NCI-H2081 treated with DMSO at 0.1 percent for 48 hours (cell line): ENCODE measurements at regions not wholly inside any gene's neighbourhood (a gene's known extent, or its start where the extent isn't known, plus 50 kb on each side); places are given as distances from the start of the nearest gene placed in this dataset.

Experiments
- DNase-seq: peaks from one replicate; lab custom pipeline; 2025; lab: John Stamatoyannopoulos, UW

DNA sequence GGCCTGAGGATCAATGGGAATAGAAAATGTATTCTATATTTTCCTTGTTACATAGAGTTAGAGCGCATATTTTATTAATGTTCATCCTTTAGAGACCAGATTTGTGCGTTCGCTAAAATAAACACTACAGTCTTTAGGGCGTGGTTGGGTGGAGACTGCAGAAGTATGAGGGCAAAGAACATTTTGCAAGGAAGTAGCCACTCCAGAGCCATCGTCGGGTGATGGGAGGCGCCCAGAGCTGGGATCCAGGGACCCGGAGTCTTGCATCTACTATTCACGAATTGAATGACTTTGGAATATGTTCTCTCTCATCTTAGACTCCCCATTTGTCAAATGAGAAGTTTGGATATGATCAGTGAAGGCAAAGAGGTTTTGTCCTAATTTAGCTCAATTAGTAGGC lies 154.2 kb upstream of the IRX6 start:
- no peak for DNase-seq

DNA sequence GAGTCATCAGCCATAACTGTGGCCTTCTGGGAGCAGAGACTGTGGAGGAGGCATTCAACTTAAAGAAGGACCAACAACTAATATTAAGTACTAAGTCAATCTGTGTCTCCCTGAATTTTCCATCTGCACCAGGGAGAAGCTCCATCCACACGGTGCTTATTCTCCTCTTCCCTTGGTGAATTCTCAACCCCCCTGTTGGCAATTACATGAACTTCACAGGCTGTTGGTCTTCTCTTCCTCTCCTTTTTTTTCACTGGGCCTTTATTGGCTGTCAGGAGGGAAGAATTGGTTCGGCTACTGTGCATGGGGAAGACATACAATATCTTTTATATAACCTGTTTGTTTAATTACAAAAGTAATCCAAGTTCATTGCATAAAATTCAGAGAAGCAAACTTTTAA lies 152.8 kb upstream of the IRX6 start:
- DNase-seq, result no peak

DNA sequence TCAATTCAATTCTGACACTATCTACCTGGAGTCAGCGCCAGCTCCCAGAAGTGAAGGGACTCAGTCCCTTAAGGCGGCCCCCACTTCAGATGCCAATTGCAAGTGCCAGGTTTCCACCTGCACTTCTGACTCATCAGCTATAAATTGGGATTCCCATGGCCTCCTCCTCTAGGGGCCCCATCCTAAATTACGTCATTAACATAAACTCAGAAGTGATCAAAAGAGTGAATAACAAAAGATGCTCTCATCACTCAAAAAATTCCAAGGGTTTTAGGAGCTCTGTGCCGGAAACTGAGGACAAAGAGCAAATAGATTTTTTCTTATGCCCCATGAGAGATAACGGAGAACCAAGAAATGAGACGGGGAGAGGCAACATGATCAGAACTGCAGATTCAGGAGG lies 148.6 kb upstream of the IRX6 start:
- no peak for DNase-seq

DNA sequence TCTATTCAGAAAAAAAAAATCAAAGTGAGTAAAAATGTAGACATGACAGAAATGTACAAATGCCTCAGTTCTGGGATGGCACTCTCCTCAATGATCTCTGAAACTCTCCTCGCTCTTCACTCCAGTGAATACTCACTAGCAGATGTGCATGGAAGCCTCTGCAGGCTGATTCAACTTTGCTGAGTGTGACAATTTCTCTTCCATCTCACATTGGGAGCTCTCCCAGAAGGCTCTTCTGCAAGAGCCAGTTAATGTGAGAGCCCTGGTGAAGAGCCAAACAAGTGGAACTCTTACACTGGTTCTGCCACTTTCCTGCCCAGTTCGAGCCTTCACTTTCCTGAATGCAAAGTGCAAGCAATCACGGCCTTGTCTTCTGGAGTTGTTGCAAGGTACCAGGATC lies 147.1 kb upstream of the IRX6 start:
- DNase-seq, result no peak

DNA sequence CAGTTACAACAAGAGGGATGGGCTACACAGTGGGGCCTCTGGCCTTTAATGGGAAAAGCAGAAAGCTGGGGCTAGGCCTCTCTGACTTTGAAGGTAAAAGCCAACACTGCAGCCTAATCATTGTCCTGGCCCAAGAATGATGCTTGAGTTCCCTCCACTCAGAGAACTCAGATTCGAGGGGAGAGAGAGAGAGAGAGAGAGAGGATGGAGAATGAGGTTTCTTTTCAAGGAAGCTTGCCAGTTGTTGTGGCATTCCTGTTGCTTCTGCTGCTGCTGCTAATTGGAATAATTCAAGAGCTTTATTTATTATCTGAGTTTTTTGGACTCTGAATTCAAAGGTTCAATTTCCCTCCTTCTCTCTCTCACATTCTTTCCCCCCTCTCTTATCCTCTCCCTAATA lies 144.6 kb upstream of the IRX6 start:
- no peak for DNase-seq

DNA sequence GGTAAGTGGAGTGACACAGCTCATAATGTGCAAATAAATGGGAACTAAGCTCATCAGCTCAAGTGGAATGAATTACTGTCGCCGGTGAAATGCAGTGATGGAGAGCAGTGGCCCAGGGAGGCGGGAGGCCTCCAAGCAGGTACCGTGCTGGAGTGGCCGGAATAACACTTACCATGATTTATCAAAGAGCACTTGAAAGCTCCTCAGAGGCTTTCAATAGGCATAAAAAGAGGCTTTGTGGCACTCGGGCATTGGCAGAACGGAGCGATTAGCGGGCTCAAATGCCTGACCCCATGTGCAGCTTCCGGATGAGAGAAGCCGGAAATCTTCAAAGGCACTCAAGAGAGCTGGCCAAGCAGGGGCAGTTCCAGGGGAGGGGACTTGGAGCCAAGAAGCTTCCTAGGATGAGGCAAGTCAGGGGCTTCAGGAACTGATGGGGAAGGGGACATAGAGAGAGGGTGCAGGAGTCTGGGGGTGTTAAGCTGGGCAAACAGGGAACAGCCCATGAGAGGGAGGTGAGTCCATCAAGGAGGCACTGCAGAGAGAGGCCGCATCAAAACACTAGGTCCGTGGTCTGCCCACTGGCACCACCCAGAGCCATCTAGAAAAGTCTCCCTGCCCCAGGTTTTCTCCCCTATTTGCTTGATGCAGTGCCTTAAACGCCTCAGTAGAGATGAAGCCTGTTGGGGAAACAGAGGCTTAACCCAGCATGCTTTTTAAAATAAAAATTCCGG lies 144.0 kb upstream of the IRX6 start:
- no peak for DNase-seq

DNA sequence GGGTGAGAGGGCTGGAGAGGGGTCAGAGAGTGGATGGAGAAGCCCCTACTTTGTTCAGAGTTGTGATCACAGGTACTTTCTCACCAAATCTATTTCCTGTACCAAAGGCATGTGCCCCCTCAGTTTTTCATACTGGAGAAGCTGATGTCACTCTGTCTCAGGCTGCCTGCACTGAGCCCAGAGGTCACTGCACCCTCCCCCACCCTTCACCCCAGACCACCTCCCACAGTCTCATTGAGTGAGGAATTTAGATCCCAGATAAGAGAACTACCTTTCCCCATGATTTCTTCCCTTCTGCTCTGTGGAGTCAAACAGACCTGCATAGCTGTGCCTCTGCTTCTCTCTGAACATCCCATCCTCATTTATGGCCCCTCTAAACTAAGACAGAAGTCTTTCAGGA lies 140.0 kb upstream of the IRX6 start:
- no peak for DNase-seq

DNA sequence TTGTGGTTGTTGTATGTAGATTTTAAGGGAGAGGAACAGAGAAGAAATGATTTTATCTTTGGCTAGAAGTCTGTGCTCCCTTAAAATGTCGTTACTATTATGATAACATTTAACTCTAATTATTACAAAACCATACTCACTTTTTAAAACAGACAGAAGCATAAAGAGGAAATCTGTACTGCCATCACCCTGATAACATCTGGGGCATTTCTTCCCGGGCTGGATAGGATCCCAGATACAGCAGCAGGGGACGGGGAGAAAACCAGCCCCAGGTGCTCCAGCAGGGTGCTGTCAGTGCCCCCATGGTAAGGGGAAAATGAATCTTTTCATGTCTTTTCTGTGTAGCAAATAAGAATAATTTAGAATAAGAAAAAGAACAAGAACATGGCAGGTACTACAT lies 139.4 kb upstream of the IRX6 start:
- DNase-seq, result no peak

DNA sequence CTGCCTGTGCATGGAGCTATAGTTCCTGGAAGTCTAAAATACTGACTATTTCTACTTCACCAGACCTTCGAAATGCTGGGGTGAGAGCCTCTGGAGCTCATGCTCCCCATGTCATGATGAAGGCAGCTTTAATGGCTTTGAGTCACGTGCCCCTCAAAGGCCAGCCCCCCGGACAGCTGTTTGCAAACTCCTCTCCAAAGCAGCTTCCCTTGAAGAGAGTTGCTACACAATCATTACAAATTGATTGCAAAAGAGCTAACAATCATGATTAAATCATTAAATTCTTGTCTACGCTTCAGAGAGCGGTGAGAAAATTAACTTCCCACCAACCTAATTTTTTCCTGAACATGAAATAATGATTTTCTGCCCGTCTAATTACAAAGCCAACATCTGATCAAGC lies 134.8 kb upstream of the IRX6 start:
- no peak for DNase-seq

DNA sequence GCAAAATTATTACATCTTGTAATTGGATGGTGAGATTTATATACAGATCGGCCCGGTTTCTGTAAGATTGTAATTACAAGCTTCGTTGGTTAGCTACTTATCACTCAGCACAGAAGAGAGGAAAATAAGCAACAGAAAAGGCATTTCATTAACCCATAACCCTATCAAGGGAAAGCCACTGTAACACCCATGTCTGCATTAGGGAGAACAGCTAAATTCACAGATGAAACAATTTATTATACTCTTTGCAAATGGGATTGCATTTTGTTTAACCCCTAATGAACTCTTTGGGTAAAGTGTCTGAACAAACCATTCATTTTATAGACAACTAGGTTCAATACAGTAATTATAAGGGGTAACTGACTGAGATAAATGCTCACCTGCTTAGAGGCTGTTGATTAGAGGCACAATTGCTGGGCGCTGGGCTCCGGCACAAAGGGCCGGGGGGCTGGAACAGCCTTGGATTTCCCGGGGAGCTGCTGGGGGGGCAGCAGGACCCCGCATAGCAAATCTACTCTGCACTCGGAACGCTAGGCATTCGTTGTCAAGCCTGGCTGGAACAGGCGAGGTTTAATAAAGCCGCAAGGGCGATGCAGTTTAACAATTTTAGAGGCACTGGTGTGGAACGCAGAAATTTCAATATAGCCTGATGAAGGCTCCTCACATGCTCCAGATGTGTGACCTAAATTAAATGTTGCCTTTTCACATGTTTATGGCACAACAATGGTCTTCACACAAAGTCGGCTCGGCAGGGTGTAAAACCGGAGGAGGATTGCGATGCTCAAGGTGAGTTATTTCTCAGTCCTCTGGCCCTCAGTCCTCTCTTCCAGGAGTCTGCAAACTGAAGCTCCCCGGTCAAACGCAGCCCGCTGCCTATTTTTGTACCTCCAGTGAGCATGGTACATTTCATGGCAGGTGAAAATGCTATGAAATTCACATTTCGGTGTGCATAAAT lies 134.0 kb upstream of the IRX6 start:
- peak; percentile 62 for DNase-seq

DNA sequence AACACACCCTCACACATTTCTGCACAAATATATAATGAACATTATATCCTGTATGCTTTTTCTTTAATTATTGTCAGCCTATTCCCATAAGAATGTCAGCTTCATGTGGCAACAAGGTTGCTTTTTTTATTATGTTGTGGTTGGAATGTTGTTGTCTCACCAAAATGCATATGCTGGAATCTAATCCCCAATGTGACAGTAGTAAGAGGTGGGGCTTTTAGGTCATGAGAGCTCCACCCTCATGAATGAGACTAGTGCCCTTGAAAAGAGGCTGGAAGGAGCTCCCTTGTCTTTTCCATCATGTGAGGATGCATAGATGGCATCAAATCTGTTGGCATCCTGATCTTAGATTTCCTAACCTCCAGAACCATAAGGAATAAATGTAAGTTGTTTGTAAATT lies 131.3 kb upstream of the IRX6 start:
- no peak for DNase-seq

DNA sequence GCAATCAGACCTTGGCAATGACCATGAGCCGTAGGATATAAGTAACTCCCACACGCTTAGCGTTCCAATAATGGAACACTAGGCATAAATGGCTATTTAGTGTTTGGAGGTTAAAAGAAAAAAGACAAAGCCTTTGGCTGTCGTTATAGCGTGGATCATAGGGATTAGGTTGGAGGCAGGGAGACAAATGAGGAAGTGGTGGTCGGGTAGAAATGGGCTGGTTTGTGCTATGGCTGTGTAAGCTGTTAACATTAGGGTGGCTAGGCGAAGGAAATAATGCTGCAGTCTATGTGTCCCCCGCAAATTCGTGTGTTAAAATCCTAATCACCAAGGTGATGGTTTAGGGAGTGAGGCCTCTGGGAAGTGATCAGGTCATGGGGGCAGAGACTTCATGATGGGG lies 120.4 kb upstream of the IRX6 start:
- no peak for DNase-seq

DNA sequence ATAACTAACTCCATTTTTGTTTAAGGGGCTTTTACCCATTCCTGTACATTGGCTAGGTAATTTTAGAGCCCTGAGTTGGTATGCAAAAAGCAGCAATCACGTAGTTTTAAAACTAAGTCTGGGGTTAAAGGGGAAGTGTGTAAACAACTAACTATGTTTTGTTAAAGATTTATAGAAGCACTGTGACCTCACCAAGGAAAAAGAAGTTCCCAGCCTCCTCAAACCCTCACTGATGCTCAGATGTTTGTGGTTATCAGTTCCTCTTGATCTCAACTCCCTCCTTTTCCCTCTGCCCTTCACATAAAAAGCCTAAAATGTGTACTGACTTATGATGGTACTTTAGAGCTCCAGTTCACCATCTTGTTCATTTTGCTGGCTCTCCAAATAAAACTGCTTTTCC lies 119.9 kb upstream of the IRX6 start:
- no peak for DNase-seq

DNA sequence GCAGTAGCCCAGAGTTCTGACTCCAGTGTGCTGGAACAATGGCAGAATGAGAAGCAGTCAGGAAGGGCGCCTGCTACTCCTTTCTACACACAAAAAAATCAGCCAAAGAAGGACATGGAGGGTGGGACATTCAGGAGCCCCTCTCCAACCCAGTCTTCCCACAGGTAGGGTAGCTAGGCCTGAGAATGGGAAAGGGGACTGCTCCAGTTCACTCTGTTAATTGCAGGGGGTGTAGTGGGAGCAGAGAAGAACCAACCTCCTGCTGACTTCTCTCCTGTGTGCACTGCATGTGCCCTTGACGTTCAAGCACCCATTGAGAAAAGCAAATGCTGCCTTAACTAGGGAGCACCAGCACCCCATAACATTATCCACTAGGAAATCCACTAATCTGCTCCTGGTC lies 119.1 kb upstream of the IRX6 start:
- no peak for DNase-seq

DNA sequence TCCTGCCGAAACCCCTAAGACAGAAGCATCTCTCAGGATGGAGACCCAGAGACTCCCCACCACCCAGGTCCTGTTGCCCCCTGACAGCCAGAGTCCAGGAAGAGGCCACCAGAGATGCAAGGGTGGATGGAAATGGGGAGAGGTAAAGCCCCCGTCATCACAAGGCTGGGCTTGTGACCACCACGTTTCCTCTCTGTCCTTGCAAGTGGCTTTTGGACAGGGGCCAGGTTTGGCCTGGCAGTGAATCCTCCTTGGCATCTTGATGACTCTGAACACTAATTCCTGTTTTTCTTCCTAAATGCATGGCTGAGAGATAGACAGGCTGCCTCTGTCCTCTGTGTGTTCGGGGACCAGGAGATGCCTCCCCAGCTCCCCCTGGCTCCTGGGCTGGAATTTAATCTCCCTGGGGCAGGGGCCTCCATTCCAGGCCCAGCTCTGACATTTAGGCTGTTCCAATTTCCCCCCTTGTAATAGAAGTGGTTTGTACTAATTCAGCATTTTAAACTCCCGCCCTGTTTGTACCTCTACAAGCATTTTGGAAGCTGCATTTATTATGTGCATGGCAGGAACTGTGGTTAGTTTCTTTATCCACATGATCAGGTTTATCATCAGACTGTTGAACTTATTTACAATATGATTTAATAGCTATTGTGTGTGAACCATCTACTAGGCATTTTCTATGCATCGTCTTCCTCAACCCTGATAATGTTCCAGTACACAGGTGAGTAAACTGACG lies 116.1 kb upstream of the IRX6 start:
- DNase-seq, result no peak

DNA sequence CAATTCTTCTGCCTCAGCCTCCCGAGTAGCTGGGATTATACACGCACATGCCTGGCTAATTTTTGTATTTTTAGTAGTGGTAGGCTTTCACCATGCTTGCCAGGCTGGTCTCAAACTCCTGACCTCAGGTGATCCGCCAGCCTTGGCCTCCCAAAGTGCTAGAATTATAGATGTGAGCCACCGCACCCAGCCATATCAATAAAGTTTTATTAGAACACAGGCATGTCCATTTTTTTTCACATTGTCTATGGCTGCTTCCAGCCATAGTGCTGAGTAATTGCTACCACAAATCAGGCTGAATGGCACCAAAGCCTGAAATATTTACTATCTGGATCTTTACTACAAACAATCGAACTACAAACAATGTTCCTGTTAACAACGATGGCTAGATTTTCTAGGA lies 114.4 kb upstream of the IRX6 start:
- no peak for DNase-seq

DNA sequence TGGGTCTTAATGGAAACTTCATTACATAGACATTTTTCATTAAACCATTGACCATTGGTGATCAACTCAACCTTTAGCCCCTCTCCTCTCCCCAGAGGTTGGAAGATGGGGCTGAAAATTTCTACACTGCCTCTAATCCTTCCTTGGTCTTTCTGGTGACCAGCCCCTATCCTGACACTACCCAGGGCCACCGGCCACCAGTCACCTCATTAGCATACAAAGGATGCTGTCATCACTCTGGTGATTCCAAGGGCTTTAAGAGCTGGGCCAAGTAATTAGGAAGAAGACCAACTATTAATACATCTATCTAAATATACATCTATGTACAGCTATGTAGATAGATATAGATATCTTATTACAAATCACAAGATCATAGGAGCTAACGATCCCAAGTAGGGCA lies 111.2 kb upstream of the IRX6 start:
- DNase-seq, result no peak

DNA sequence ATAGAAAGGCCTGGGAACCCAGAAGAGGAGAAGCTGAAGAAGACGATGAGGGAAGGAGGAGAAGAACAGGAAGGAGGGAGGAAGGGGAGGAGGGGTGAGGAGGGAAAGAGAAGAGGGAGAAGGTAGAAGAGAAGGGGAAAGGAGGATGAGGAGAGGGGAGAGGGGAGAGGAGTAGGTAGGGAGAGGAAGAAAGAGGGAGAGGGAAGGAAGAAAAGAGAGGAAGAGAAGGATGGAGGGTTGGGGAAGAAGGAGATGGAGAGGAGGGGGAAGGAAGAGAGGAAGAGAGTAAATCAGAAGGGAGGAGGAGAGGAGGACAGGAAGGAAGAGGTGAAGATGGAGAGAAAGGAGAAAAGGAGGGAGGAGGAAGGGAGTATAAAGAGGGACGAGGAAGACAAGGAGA lies 109.6 kb upstream of the IRX6 start:
- no peak for DNase-seq

DNA sequence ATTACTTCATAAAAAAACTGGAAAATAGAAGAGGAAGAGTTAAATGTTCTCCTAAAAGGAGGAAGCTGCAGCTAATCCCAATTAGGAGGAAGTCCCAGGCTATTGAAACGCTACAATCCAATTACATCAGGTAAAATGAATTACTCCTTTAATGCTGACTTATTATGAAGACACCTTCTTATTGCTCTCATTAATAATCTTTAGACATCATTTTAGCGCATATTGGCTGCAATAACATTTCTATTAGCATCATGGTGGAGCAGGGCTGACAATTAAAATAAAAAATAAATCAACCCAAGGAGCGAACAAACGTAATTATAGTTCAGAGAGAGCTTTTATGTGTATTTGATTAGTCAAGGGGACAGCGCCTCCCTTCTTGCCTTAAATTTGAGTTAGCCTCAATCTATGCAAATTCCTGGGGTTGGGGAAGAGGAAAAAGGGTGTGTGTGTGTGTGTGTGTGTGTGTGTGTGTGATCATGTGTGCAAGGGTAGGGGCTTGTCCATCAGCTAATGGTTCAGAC lies 109.0 kb upstream of the IRX6 start:
- DNase-seq, result no peak

DNA sequence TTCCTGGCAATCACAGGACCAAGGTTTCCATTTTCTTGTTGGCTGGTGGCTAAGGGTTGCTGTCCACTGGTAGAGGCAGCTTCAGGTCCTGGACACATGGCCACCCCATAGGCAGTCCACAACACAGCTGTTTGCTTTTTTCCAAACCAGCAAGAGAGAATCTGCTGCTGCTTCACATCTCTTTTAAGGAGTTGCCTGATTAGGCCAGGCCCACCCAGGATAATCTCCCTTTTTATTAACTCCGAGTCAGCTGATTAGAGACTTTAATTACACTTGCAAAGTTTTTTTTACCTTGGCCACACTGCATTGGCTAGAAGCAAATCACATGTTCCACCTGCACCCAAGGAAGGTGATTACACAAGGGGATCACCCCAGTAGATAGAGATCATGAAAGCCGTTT lies 106.6 kb upstream of the IRX6 start:
- DNase-seq, result no peak

DNA sequence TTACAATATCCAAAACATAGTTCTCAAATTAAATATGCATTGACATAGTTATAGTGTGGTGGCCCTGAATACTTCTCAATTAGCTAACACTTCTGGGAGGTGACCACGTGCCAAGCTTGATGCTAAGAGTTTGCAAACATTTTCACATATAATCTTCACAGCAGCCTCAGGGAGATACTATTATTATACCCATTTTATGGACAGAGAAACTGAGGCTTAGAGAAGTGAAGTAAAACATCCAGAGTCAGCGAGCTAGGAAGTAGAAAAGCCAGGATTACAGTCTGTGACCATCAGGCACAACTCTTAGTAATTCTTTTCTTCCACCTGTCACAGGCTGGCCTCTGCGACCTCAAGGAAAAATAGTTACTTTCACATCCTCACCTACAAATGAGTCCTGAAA lies 102.2 kb upstream of the IRX6 start:
- DNase-seq, result no peak

DNA sequence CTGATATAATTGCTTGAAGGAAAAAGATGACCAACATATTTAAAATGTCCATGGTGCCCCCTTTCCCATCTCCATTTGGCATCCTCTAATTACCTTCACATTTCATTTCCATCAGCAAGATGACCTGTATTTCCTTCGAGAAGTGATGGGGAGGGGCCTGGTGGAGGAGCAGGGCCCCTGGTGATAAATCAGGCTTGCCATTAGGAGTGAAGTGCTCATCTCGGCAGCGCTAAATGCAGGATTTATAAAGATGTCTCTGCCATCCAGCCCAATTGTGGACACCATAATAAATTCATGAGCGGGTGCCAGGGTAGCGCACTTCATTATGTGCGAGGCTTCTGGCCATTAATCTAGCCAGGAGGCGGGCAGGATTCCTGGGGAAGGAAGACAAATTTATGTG lies 101.5 kb upstream of the IRX6 start:
- DNase-seq, result no peak
